Coronary artery (tissue), 2 donors: ENCODE measurements at regions not wholly inside any gene's neighbourhood (a gene's known extent, or its start where the extent isn't known, plus 50 kb on each side); places are given as distances from the start of the nearest gene placed in this dataset.
"Not testable (repeated sequence)": the region's sequence is repeated elsewhere in the genome, so short reads cannot be mapped to it uniquely, and the experiment has no call there.

Experiments
- DNase-seq: peaks from one replicate; pipeline ENCODE4 v3.0.0-alpha.2; 2017; ENCODE audit warnings: low spot score
- H3K27ac ChIP-seq, 2 donors: fragments of 200-600 bp; sonication (generic); one replicate each; pipeline ENCODE4 v1.5.1; 2016 to 2019
- H3K4me3 ChIP-seq: fragments of 200-600 bp; sonication (generic); 2 replicates; pipeline ENCODE4 v1.5.1; 2016; ENCODE audit warnings: mild to moderate bottlenecking, moderate library complexity
- CTCF ChIP-seq: fragments of 200-600 bp; sonication (generic); IDR thresholded peaks from one replicate; pipeline ENCODE4 v1.5.1; 2019; ENCODE audit warnings: antibody characterized with exemption

- DNase-seq, result no peak
- no peak overlapping the region for H3K4me3 ChIP-seq
- TF ChIP-seq CTCF, result no peak
- H3K27ac ChIP-seq, result no peak overlapping the region
These were observed 75.6 kb upstream of the ANKRD28 start for GRCh38 chr3:15873415-15873814.

DNA sequence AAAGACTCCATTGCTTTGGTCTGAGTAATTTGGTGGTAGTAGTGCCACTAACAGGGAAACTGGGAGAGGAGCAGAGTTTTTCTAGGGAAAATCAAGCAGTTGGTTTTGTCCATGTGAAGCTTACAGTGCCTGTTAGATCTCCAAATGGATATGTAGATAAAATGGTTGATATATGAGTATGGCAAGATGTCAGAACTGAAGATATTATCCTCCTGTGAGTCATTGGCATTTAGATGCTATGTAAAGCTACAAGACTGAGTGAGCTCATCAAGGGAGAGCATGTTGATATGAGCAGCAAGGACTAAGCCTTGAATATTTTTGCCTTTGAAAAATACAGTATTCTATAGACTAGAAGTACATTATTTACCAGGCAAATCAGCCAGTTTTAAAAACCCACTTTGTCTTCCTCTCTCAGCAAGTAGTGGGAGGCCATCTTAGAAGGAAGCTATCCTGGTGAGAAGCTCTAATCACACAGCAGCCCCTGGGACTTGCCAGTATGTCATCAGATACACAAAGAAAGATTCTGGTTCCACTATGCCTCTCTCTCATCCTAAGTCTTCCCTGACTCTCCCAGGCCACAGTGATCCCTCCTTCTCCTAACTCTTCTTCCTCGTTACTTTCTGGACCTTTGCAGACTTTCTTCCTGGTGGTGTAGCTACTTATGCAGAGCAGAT is 77.4 kb upstream of the ANKRD28 start:
- TF ChIP-seq CTCF, result no peak
- Histone ChIP-seq H3K4me3 (no peak overlapping the region), H3K27ac (no peak overlapping the region)
- DNase-seq, result no peak

DNA sequence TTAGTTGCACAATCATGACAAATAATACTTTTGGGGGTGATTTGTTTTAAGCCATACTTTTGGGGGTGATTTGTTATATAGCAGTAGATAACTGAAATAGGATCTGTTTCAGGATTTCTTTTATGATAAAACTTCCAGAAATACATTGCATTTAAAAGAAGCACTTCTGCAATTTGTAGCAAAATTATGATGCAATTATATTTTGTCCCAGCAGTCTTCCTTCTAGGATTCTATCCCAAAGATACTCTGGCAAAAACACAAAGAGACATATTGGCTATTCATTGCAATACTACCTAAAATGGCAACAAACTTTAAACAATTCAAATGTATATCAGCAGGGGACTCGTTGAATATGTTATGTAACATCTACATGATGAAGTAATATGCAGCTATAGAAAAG is 78.9 kb upstream of the ANKRD28 start:
- Histone ChIP-seq H3K27ac (no peak overlapping the region), H3K4me3 (no peak overlapping the region)
- no peak for TF ChIP-seq CTCF
- no peak for DNase-seq

DNA sequence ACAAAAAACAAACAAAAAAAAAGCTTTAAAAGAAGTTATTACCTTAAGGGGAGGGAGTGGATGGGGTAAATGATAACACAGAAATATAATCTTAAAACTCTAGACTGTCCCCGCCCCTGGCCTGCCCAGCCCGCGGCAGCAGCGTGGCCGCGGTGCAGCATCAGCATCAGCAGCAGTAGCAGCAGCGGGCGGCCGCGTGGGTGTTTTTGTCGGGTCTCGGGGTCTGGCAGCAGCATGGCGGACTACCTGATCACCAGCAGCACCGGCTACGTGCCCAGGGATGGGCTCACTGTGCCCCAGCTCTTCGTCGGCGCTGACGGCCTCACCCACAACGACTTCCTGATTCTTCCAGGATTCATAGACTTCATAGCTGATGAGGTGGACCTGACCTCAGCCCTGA is 80.0 kb upstream of the ANKRD28 start:
- no peak for DNase-seq
- Histone ChIP-seq H3K27ac (no peak overlapping the region), H3K4me3 (no peak overlapping the region)
- TF ChIP-seq CTCF, result no peak

GRCh38 chr3:15879787-15880186 is 82.0 kb upstream of the ANKRD28 start:
- not testable (repeated sequence) for DNase-seq, H3K27ac ChIP-seq, H3K4me3 ChIP-seq

GRCh38 chr3:15882577-15882976 is 84.8 kb upstream of the ANKRD28 start:
- no peak for TF ChIP-seq CTCF
- no peak for DNase-seq
- Histone ChIP-seq H3K27ac (no peak overlapping the region), H3K4me3 (no peak overlapping the region)

- TF ChIP-seq CTCF, result no peak
- no peak overlapping the region for H3K27ac ChIP-seq
- no peak overlapping the region for H3K4me3 ChIP-seq
- DNase-seq, result no peak
These were observed 86.4 kb upstream of the ANKRD28 start for GRCh38 chr3:15884132-15884531.
